ENCODE measurements at regions not wholly inside any gene's neighbourhood (a gene's known extent, or its start where the extent isn't known, plus 50 kb on each side); places are given as distances from the start of the nearest gene placed in this dataset.

DNA sequence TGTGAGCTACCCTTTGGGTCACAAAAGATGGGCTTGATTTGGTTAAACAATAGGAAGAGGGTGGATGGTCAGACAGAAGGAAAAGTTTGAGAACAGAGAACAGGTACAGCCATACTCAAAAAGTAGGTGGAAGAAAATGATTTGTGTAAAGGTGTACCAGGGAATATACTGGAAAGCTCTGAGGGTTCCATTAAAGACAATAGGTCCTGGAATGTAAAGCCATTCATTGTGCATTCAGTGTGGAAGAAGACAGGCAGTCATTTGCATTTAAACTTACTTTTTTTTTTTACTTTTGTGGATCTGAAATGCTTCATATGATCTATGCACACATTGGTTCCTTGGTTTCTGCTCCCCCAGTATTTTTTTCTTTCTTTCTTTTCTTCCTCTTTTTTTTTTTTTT lies 581.4 kb upstream of the PIK3C3 start:
- TF ChIP-seq POLR2AphosphoS5 (IDR thresholded peaks at IDR 0.05) (no peak), CTCF (IDR thresholded peaks at IDR 0.05) (no peak), POLR2A (IDR thresholded peaks at IDR 0.05) (no peak), EP300 (IDR thresholded peaks at IDR 0.05; ENCODE audit: low read depth) (no peak)
